Osteoblast (primary cell): ENCODE measurements at regions not wholly inside any gene's neighbourhood (a gene's known extent, or its start where the extent isn't known, plus 50 kb on each side); places are given as distances from the start of the nearest gene placed in this dataset.

Experiments used
- DNase-seq: peaks from one replicate; pipeline ENCODE4 v3.0.0; 2011; ENCODE audit warnings: low spot score, mixed read lengths; ENCODE audit not compliant: insufficient read length; ENCODE audit errors: missing footprints
- H2AFZ ChIP-seq: 2 replicates; pipeline ENCODE4 v1.6.0; 2011; ENCODE audit warnings: mild to moderate bottlenecking, low read length
- H3K27ac ChIP-seq: 2 replicates; pipeline ENCODE4 v1.5.1; 2011; ENCODE audit warnings: mild to moderate bottlenecking, low read depth, low read length, moderate library complexity
- H3K27me3 ChIP-seq: 2 replicates; pipeline ENCODE4 v1.6.0; 2012; ENCODE audit warnings: mild to moderate bottlenecking, control low read depth, inconsistent platforms, low read length, moderate library complexity; ENCODE audit not compliant: insufficient read depth
- H3K36me3 ChIP-seq: 2 replicates; pipeline ENCODE4 v1.5.1; 2011; ENCODE audit warnings: mild to moderate bottlenecking, low read length, control low read depth, moderate library complexity; ENCODE audit not compliant: insufficient read depth
- H3K4me1 ChIP-seq: 2 replicates; pipeline ENCODE4 v1.5.1; 2011; ENCODE audit warnings: mild to moderate bottlenecking, low read length, control low read depth, moderate library complexity; ENCODE audit not compliant: insufficient read depth
- H3K4me2 ChIP-seq: 2 replicates; pipeline ENCODE4 v1.6.0; 2011; ENCODE audit warnings: mild to moderate bottlenecking, low read length; ENCODE audit not compliant: insufficient read depth
- H3K4me3 ChIP-seq: fragments of 200-600 bp; sonication (generic); 3 replicates; pipeline ENCODE4 v1.5.1; 2012; ENCODE audit warnings: mild to moderate bottlenecking, low read length, inconsistent platforms; ENCODE audit not compliant: insufficient read depth
- H3K79me2 ChIP-seq: 2 replicates; pipeline ENCODE4 v1.6.0; 2012; ENCODE audit warnings: mild to moderate bottlenecking, low read length, control low read depth, inconsistent platforms; ENCODE audit not compliant: insufficient read depth
- H3K9me3 ChIP-seq: 2 replicates; pipeline ENCODE4 v1.5.1; 2011; ENCODE audit warnings: low read depth, low read length, control low read depth
- H4K20me1 ChIP-seq: 2 replicates; pipeline ENCODE4 v1.6.0; 2012; ENCODE audit warnings: mild to moderate bottlenecking, low read length, control low read depth; ENCODE audit not compliant: insufficient read depth
- TF ChIP-seq, protein P1 (sequence below): IDR thresholded peaks from 2 replicates; pipeline ENCODE4 v1.5.1; 2011; ENCODE audit warnings: mild to moderate bottlenecking, low read depth, low read length, moderate library complexity; ENCODE audit errors: extremely low read depth

GRCh38 chr6:40909811-40910210 is 129.2 kb downstream of the UNC5CL start:
- TF ChIP-seq, protein P1, sequence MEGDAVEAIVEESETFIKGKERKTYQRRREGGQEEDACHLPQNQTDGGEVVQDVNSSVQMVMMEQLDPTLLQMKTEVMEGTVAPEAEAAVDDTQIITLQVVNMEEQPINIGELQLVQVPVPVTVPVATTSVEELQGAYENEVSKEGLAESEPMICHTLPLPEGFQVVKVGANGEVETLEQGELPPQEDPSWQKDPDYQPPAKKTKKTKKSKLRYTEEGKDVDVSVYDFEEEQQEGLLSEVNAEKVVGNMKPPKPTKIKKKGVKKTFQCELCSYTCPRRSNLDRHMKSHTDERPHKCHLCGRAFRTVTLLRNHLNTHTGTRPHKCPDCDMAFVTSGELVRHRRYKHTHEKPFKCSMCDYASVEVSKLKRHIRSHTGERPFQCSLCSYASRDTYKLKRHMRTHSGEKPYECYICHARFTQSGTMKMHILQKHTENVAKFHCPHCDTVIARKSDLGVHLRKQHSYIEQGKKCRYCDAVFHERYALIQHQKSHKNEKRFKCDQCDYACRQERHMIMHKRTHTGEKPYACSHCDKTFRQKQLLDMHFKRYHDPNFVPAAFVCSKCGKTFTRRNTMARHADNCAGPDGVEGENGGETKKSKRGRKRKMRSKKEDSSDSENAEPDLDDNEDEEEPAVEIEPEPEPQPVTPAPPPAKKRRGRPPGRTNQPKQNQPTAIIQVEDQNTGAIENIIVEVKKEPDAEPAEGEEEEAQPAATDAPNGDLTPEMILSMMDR, result no peak
- Histone ChIP-seq H3K9me3 (no peaks in the 10 kb centered on the region), H2AFZ (no peak overlapping the region), H3K79me2 (no peaks in the 10 kb centered on the region), H3K27me3 (peaks cover 5% of the 10 kb centered on the region), H3K4me1 (no peaks in the 10 kb centered on the region), H4K20me1 (no peaks in the 10 kb centered on the region), H3K27ac (no peak overlapping the region), H3K4me3 (no peak overlapping the region), H3K4me2 (no peak overlapping the region), H3K36me3 (no peaks in the 10 kb centered on the region)
- no peak for DNase-seq

DNA sequence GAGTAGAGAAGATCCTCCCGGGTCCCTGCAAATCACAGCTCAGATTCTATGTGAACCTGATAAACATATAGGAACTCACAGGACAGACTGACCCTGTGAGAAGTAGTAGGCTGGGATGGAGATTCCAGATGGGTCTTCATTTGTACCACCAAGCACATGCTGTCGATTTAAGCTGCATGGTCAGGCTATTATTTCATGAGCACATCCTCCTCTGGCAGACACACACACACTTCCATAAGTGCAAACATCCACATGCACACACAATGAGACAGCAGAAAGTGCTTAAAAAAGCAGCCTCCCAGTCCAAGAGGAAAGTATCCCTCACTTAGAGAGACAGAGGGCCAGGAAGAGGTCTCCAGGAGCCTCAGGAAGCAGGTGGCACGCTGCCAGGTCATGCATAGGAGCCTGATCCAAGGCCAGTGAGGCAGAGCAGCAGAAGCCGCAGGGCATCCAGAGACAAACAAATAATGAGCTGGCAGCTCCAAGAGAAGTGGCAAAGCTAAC is 131.8 kb downstream of the UNC5CL start:
- H3K27ac ChIP-seq, result no peak overlapping the region
- H3K79me2 ChIP-seq, result no peaks in the 10 kb centered on the region
- H3K4me1 ChIP-seq, result no peaks in the 10 kb centered on the region
- no peak overlapping the region for H3K4me3 ChIP-seq
- TF ChIP-seq, protein P1, result no peak
- no peak for DNase-seq
- H4K20me1 ChIP-seq, result no peaks in the 10 kb centered on the region
- H3K9me3 ChIP-seq, result no peaks in the 10 kb centered on the region
- H2AFZ ChIP-seq, result no peak overlapping the region
- no peaks in the 10 kb centered on the region for H3K36me3 ChIP-seq
- no peak overlapping the region for H3K4me2 ChIP-seq
- H3K27me3 ChIP-seq, result no peaks in the 10 kb centered on the region

GRCh38 chr6:40906759-40907158 is 132.3 kb downstream of the UNC5CL start:
- Histone ChIP-seq H2AFZ (no peak overlapping the region), H4K20me1 (no peaks in the 10 kb centered on the region), H3K9me3 (no peaks in the 10 kb centered on the region), H3K79me2 (no peaks in the 10 kb centered on the region), H3K4me2 (no peak overlapping the region), H3K27me3 (no peaks in the 10 kb centered on the region), H3K27ac (no peak overlapping the region), H3K4me3 (no peak overlapping the region), H3K4me1 (no peaks in the 10 kb centered on the region), H3K36me3 (no peaks in the 10 kb centered on the region)
- DNase-seq, result no peak
- TF ChIP-seq, protein P1, result no peak

- Histone ChIP-seq H3K9me3 (no peaks in the 10 kb centered on the region), H3K4me2 (no peak overlapping the region), H2AFZ (no peak overlapping the region), H3K27ac (no peak overlapping the region), H3K27me3 (no peaks in the 10 kb centered on the region), H3K36me3 (no peaks in the 10 kb centered on the region), H3K79me2 (no peaks in the 10 kb centered on the region), H3K4me1 (no peaks in the 10 kb centered on the region), H3K4me3 (no peak overlapping the region), H4K20me1 (no peaks in the 10 kb centered on the region)
- DNase-seq, result no peak
- TF ChIP-seq, protein P1, result no peak
These were observed 134.3 kb downstream of the UNC5CL start for GRCh38 chr6:40904583-40905194.
